Endodermal cell (in vitro differentiated cells): ENCODE measurements at regions not wholly inside any gene's neighbourhood (a gene's known extent, or its start where the extent isn't known, plus 50 kb on each side); places are given as distances from the start of the nearest gene placed in this dataset.

Experiments used
- DNase-seq: peaks from one replicate; pipeline ENCODE4 v3.0.0-alpha.2; 2017
- H3K27ac ChIP-seq: 2 replicates; pipeline ENCODE4 v1.5.1; 2013; ENCODE audit warnings: mild to moderate bottlenecking, low read depth, low read length, moderate library complexity
- H3K27me3 ChIP-seq: 2 replicates; pipeline ENCODE4 v1.6.1; 2013; ENCODE audit warnings: mild to moderate bottlenecking, low read length, moderate library complexity; ENCODE audit not compliant: insufficient read depth, control insufficient read depth, poor library complexity, severe bottlenecking
- H3K36me3 ChIP-seq: 2 replicates; pipeline ENCODE4 v1.7.0; 2013; ENCODE audit warnings: mild to moderate bottlenecking, low read length, moderate library complexity; ENCODE audit not compliant: control insufficient read depth, insufficient read depth
- H3K4me1 ChIP-seq: one replicate; pipeline ENCODE4 v1.7.0; 2013; ENCODE audit warnings: low read length; ENCODE audit not compliant: control insufficient read depth, insufficient read depth
- H3K4me3 ChIP-seq: 2 replicates; pipeline ENCODE4 v1.5.1; 2013; ENCODE audit warnings: mild to moderate bottlenecking, low read length, moderate library complexity
- H3K9ac ChIP-seq: 2 replicates; pipeline ENCODE4 v1.6.1; 2013; ENCODE audit warnings: mild to moderate bottlenecking, low read length, moderate library complexity; ENCODE audit not compliant: poor library complexity, severe bottlenecking; ENCODE audit errors: extremely low read depth
- H3K9me3 ChIP-seq: 2 replicates; pipeline ENCODE4 v1.6.1; 2013; ENCODE audit warnings: mild to moderate bottlenecking, low read length, moderate library complexity; ENCODE audit not compliant: control insufficient read depth
- H3K27ac Mint-ChIP-seq: 2 replicates; pipeline ENCODE4 v1.8.0; 2020; ENCODE audit warnings: mixed read lengths
- H3K27me3 Mint-ChIP-seq: 2 replicates; pipeline ENCODE4 v1.8.0; 2021; ENCODE audit warnings: mild to moderate bottlenecking, mixed read lengths; ENCODE audit not compliant: insufficient read depth
- H3K36me3 Mint-ChIP-seq: 2 replicates; pipeline ENCODE4 v1.8.0; 2020; ENCODE audit warnings: low read depth, mixed read lengths
- H3K4me1 Mint-ChIP-seq: 2 replicates; pipeline ENCODE4 v1.8.0; 2020; ENCODE audit warnings: mixed read lengths
- H3K4me3 Mint-ChIP-seq: 2 replicates; pipeline ENCODE4 v1.8.0; 2020; ENCODE audit warnings: mild to moderate bottlenecking, moderate library complexity, mixed read lengths
- H3K9me3 Mint-ChIP-seq: 2 replicates; pipeline ENCODE4 v1.8.0; 2020; ENCODE audit warnings: mild to moderate bottlenecking, mixed read lengths
- WGBS, 2 experiments: methylation state at CpG; one replicate each; pipeline versions ENCODE4 v1.1.5 to v1.1.7; 2013; ENCODE audit warnings: missing lambda C conversion rate in 2 of 2, mixed read lengths in 1 of 2; ENCODE audit not compliant: insufficient coverage in 1 of 2, insufficient read length in 1 of 2; 5-methylcytosine and 5-hydroxymethylcytosine counted together
- TF ChIP-seq, protein P1 (sequence below): fragments of 200-600 bp; sonication (generic); conservative IDR thresholded peaks from 2 replicates; pipeline ENCODE4 v1.5.0; 2021; ENCODE audit warnings: antibody characterized with exemption, mild to moderate bottlenecking

DNA sequence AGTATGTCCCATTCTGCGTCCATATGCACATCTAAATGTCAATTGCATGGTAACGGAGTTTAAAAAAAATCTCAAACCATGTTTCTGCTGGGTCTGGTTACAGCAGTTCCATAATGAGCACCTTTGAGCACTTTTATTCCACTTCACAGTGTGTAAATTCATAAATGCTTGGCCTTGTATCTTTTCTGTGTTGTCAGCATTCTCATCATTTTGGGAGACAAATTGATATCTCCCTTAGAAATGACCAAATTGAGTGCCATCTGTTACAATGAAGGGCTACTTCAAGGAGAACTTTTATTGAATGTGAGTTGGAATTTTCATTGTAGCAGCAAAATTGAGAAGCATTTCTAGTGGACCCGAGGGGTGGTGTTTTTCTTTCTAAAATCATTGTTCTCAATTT is 432.9 kb upstream of the PCDH9 start:
- Mint-ChIP-seq H3K9me3 (no peaks in the 10 kb centered on the region), H3K36me3 (no peaks in the 10 kb centered on the region), H3K4me3 (no peak overlapping the region), H3K4me1 (peaks cover 27% of the 10 kb centered on the region), H3K27ac (no peak overlapping the region), H3K27me3 (no peaks in the 10 kb centered on the region)
- Histone ChIP-seq H3K4me1 (peaks cover 5% of the 10 kb centered on the region), H3K27ac (no peak overlapping the region), H3K36me3 (no peaks in the 10 kb centered on the region), H3K27me3 (no peaks in the 10 kb centered on the region), H3K9ac (no peak overlapping the region), H3K4me3 (no peak overlapping the region), H3K9me3 (no peaks in the 10 kb centered on the region)
- TF ChIP-seq, protein P1, sequence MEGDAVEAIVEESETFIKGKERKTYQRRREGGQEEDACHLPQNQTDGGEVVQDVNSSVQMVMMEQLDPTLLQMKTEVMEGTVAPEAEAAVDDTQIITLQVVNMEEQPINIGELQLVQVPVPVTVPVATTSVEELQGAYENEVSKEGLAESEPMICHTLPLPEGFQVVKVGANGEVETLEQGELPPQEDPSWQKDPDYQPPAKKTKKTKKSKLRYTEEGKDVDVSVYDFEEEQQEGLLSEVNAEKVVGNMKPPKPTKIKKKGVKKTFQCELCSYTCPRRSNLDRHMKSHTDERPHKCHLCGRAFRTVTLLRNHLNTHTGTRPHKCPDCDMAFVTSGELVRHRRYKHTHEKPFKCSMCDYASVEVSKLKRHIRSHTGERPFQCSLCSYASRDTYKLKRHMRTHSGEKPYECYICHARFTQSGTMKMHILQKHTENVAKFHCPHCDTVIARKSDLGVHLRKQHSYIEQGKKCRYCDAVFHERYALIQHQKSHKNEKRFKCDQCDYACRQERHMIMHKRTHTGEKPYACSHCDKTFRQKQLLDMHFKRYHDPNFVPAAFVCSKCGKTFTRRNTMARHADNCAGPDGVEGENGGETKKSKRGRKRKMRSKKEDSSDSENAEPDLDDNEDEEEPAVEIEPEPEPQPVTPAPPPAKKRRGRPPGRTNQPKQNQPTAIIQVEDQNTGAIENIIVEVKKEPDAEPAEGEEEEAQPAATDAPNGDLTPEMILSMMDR, result no peak
- 96 to 100% methylated on average over 2 to 3 of the region's 3 CpGs for WGBS, 2 experiments
- DNase-seq, result no peak

DNA sequence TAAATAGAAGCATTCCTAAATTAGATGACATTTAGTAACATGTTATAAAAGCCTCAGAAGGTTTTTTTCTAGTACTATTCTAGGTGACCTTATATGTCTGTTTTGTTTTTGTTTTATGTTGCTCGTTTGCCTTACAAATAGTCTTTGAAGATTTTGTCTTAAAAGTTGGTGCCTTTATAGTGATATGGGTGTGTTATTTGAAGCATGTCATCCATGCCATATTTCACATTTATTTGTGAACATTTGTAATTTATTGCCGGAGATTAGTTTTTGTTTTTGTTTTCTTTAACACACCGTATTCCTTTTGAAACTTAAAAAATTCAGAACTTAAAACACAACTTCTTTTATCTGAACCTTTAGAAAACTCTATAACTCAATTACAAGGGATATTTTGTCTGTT is 422.8 kb upstream of the PCDH9 start:
- H3K9me3 ChIP-seq, result no peaks in the 10 kb centered on the region
- 78% methylated on average over 2 of the region's 3 CpGs; no CpG with 5 or more reads in 1 of the 2 experiments for WGBS, 2 experiments
- H3K36me3 Mint-ChIP-seq, result no peaks in the 10 kb centered on the region
- no peaks in the 10 kb centered on the region for H3K9me3 Mint-ChIP-seq
- H3K4me3 Mint-ChIP-seq, result no peak overlapping the region
- no peak for DNase-seq
- no peaks in the 10 kb centered on the region for H3K27me3 ChIP-seq
- no peaks in the 10 kb centered on the region for H3K27me3 Mint-ChIP-seq
- no peaks in the 10 kb centered on the region for H3K36me3 ChIP-seq
- H3K27ac Mint-ChIP-seq, result no peak overlapping the region
- no peak overlapping the region for H3K4me3 ChIP-seq
- no peak overlapping the region for H3K27ac ChIP-seq
- peaks cover 7% of the 10 kb centered on the region for H3K4me1 ChIP-seq
- H3K9ac ChIP-seq, result no peak overlapping the region
- TF ChIP-seq, protein P1, result no peak
- H3K4me1 Mint-ChIP-seq, result peaks cover 2% of the 10 kb centered on the region

DNA sequence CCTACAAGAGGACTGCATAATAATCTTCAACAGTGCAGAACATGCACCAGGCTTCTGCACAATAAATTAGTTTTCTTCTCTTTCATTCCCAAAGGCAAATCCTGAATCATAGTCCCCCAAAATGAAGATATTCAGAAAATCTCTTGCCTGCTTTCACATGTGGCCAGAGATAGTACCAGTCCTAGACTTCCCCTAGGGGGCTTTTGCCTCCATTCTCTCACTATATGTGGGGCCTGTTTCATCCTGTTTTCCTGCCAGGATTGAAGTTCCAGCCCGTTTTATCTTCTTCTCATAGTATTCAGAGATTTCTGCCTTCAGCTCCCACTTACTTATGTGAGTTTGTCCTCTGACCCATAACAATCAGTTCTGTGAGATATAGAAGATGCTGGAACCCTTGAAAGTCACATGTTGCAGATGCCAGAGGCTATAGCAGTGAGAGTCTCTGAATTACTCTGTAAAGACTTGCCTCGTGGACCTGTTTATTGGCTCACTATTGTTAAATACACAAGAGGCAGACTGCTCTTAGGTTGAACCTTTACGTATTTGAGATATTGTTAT is 421.9 kb upstream of the PCDH9 start:
- no peak overlapping the region for H3K4me3 ChIP-seq
- H3K9me3 ChIP-seq, result no peaks in the 10 kb centered on the region
- WGBS, 2 experiments, result 77 to 90% methylated on average over 2 to 3 of the region's 3 CpGs
- H3K4me3 Mint-ChIP-seq, result no peak overlapping the region
- no peak overlapping the region for H3K27ac ChIP-seq
- TF ChIP-seq, protein P1, result peak; percentile 63
- no peak overlapping the region for H3K27ac Mint-ChIP-seq
- no peaks in the 10 kb centered on the region for H3K36me3 ChIP-seq
- DNase-seq, result no peak
- H3K9me3 Mint-ChIP-seq, result no peaks in the 10 kb centered on the region
- no peaks in the 10 kb centered on the region for H3K36me3 Mint-ChIP-seq
- peaks cover 2% of the 10 kb centered on the region for H3K4me1 Mint-ChIP-seq
- H3K27me3 Mint-ChIP-seq, result no peaks in the 10 kb centered on the region
- H3K9ac ChIP-seq, result no peak overlapping the region
- H3K4me1 ChIP-seq, result peaks cover 7% of the 10 kb centered on the region
- H3K27me3 ChIP-seq, result no peaks in the 10 kb centered on the region
